HCT116 (cell line): ENCODE measurements at regions not wholly inside any gene's neighbourhood (a gene's known extent, or its start where the extent isn't known, plus 50 kb on each side); places are given as distances from the start of the nearest gene placed in this dataset.

Source experiments
- CBX3 ChIP-seq: IDR thresholded peaks from 2 replicates; pipeline ENCODE4 v1.6.1; 2012; ENCODE audit warnings: low read depth
- EGR1 ChIP-seq: IDR thresholded peaks from 2 replicates; pipeline ENCODE4 v1.6.1; 2012; ENCODE audit warnings: low read depth
- EZH2 ChIP-seq: fragments of 200-600 bp; sonication (generic); IDR thresholded peaks from 2 replicates; pipeline ENCODE4 v1.6.1; 2017; ENCODE audit warnings: antibody characterized with exemption, mixed run types
- JUND ChIP-seq: IDR thresholded peaks from 2 replicates; pipeline ENCODE4 v1.6.1; 2012
- POLR2A ChIP-seq: IDR thresholded peaks from 2 replicates; pipeline ENCODE4 v1.7.0; 2011; ENCODE audit warnings: borderline replicate concordance; ENCODE audit not compliant: insufficient read depth, insufficient read length; ENCODE audit errors: extremely low read depth
- RAD21 ChIP-seq: IDR thresholded peaks from 2 replicates; pipeline ENCODE4 v1.6.1; 2012; ENCODE audit warnings: low read depth, mild to moderate bottlenecking
- SIN3A ChIP-seq: IDR thresholded peaks from 2 replicates; pipeline ENCODE4 v1.6.1; 2012; ENCODE audit warnings: low read depth
- TF ChIP-seq, protein P1 (sequence below): IDR thresholded peaks from 2 replicates; pipeline ENCODE4 v1.6.1; 2012
- TF ChIP-seq, protein P2 (sequence below), 3 experiments: fragments of 200-600 bp in 1 of 3; sonication (generic) in 1 of 3; IDR thresholded peaks in 2 of 3; conservative IDR thresholded peaks in 1 of 3; 2 replicates each; pipeline ENCODE4 v1.5.1; 2012 to 2017; ENCODE audit warnings: low read depth in 2 of 3, low read length in 2 of 3, antibody characterized with exemption in 1 of 3, borderline replicate concordance in 1 of 3, control low read depth in 1 of 3, mild to moderate bottlenecking in 1 of 3, mixed read lengths in 1 of 3, mixed run types in 1 of 3, moderate library complexity in 1 of 3; ENCODE audit not compliant: insufficient read depth in 1 of 3
- TF ChIP-seq, protein P3 (sequence below): IDR thresholded peaks from 2 replicates; pipeline ENCODE4 v1.6.1; 2012; ENCODE audit warnings: low read depth

DNA sequence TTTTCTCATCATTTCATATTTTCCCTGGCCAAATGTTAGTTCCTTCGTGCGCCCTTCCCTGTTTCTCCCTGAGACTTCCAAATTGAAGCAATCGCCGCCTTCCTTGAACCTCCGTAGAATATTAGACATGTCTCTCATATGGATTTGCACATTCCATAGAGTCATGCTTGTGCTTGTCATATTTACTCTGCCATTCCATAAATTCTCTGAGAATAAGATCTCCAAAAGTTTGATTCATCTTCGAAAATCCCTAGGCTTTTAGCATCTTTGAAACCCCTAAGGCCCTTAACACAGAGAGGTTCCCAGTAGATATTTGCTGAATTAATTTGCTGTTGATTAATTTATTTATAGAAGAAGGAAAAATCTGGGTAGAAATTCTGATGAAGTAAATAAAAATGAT, 202.2 kb upstream of the PIK3C3 start:
- TF ChIP-seq POLR2A (no peak), CBX3 (no peak), JUND (no peak), EZH2 (no peak), SIN3A (no peak), RAD21 (no peak), EGR1 (no peak)
- TF ChIP-seq, protein P1, sequence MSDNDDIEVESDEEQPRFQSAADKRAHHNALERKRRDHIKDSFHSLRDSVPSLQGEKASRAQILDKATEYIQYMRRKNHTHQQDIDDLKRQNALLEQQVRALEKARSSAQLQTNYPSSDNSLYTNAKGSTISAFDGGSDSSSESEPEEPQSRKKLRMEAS: no peak
- TF ChIP-seq, protein P2, sequence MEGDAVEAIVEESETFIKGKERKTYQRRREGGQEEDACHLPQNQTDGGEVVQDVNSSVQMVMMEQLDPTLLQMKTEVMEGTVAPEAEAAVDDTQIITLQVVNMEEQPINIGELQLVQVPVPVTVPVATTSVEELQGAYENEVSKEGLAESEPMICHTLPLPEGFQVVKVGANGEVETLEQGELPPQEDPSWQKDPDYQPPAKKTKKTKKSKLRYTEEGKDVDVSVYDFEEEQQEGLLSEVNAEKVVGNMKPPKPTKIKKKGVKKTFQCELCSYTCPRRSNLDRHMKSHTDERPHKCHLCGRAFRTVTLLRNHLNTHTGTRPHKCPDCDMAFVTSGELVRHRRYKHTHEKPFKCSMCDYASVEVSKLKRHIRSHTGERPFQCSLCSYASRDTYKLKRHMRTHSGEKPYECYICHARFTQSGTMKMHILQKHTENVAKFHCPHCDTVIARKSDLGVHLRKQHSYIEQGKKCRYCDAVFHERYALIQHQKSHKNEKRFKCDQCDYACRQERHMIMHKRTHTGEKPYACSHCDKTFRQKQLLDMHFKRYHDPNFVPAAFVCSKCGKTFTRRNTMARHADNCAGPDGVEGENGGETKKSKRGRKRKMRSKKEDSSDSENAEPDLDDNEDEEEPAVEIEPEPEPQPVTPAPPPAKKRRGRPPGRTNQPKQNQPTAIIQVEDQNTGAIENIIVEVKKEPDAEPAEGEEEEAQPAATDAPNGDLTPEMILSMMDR (IDR thresholded peaks at IDR 0.05 in 2 of 3, conservative IDR thresholded peaks at IDR 0.05 in 1 of 3; ENCODE audit: borderline replicate concordance in 1 of 3, insufficient read depth in 1 of 3, low read depth in 2 of 3, low read length in 2 of 3): no peak
- TF ChIP-seq, protein P3, sequence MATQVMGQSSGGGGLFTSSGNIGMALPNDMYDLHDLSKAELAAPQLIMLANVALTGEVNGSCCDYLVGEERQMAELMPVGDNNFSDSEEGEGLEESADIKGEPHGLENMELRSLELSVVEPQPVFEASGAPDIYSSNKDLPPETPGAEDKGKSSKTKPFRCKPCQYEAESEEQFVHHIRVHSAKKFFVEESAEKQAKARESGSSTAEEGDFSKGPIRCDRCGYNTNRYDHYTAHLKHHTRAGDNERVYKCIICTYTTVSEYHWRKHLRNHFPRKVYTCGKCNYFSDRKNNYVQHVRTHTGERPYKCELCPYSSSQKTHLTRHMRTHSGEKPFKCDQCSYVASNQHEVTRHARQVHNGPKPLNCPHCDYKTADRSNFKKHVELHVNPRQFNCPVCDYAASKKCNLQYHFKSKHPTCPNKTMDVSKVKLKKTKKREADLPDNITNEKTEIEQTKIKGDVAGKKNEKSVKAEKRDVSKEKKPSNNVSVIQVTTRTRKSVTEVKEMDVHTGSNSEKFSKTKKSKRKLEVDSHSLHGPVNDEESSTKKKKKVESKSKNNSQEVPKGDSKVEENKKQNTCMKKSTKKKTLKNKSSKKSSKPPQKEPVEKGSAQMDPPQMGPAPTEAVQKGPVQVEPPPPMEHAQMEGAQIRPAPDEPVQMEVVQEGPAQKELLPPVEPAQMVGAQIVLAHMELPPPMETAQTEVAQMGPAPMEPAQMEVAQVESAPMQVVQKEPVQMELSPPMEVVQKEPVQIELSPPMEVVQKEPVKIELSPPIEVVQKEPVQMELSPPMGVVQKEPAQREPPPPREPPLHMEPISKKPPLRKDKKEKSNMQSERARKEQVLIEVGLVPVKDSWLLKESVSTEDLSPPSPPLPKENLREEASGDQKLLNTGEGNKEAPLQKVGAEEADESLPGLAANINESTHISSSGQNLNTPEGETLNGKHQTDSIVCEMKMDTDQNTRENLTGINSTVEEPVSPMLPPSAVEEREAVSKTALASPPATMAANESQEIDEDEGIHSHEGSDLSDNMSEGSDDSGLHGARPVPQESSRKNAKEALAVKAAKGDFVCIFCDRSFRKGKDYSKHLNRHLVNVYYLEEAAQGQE: no peak
